GM21367 (cell line): ENCODE measurements at regions not wholly inside any gene's neighbourhood (a gene's known extent, or its start where the extent isn't known, plus 50 kb on each side); places are given as distances from the start of the nearest gene placed in this dataset.
"Not testable (repeated sequence)": the region's sequence is repeated elsewhere in the genome, so short reads cannot be mapped to it uniquely, and the experiment has no call there.

ENCODE experiments used
- ATAC-seq: cut with Tn5 transposase; IDR thresholded peaks from one replicate; pipeline ENCODE4 v1.9.1; 2021; ENCODE audit not compliant: unreplicated experiment

GRCh38 chr7:66571568-66571967, 57.1 kb upstream of the KCTD7 start:
- no peak for ATAC-seq

- not testable (repeated sequence) for ATAC-seq
These were observed 54.7 kb upstream of the KCTD7 start for GRCh38 chr7:66573782-66574495.

GRCh38 chr7:66574768-66575167, 53.9 kb upstream of the KCTD7 start:
- ATAC-seq = not testable (repeated sequence)

GRCh38 chr7:66575398-66575797, 53.3 kb upstream of the KCTD7 start:
- no peak for ATAC-seq

GRCh38 chr7:66576646-66577045, 52.0 kb upstream of the KCTD7 start:
- ATAC-seq = no peak
